HG02970 (cell line): ENCODE measurements at regions not wholly inside any gene's neighbourhood (a gene's known extent, or its start where the extent isn't known, plus 50 kb on each side); places are given as distances from the start of the nearest gene placed in this dataset.

Experiments
- ATAC-seq: cut with Tn5 transposase; IDR thresholded peaks from one replicate; pipeline ENCODE4 v1.9.1; 2021; ENCODE audit warnings: mild to moderate bottlenecking, moderate library complexity, moderate number of reproducible peaks; ENCODE audit not compliant: unreplicated experiment, low FRiP score

DNA sequence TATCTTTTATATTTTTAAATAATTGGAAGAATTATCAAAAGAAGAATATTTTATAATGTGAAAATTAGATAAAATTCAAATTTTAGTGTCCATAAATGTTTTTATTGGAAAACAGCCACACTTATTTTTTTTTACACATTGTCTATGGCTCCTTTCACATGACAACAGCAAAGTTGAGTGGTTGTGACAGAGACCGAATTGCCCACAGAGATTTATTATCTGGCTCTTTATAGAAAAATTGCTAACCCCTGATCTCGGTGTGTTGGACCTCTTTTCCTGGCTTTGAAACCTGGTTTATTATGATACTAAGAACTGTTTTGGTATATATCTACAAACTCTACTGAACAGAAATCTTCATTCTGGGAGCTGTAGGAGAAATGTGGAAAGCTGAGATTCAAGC is 269.1 kb upstream of the UMPS start:
- no peak for ATAC-seq

DNA sequence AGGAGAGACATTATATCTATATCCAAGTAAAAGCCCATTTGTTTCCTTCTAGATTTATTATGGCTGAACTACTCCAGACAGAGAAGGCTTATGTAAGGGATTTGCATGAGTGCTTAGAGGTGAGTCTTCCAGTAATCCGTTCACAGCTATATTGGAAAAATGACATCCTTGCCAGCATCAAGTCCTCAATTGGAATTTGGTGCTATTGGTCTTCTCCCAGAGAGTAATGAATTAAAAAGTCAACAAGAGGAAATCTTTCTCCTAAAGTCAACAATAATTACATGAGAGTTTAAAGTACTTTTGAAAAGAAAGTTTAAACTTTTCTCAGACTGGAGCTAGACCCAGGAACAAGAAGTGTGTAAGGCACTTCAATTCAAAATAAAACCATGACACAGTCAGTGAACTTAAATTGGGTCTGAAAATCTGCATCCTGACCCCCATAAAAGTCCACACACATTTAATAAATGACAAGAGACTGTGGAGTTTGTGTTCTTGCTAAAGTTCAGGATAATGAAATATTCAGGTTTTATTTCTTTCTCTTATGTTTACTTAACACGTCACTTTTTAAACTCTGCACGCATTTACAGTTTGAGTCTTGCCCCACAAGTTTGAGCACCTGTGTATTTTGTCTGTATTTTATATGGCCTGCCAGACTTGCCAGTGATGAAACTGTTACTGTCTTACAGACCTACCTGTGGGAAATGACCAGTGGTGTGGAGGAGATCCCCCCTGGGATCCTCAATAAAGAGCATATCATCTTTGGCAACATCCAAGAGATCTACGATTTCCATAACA is 268.2 kb upstream of the UMPS start:
- ATAC-seq = no peak

- ATAC-seq = no peak
These were observed 267.0 kb upstream of the UMPS start for GRCh38 chr3:124463234-124463633.

GRCh38 chr3:124467980-124468902 is 262.0 kb upstream of the UMPS start:
- ATAC-seq = no peak

DNA sequence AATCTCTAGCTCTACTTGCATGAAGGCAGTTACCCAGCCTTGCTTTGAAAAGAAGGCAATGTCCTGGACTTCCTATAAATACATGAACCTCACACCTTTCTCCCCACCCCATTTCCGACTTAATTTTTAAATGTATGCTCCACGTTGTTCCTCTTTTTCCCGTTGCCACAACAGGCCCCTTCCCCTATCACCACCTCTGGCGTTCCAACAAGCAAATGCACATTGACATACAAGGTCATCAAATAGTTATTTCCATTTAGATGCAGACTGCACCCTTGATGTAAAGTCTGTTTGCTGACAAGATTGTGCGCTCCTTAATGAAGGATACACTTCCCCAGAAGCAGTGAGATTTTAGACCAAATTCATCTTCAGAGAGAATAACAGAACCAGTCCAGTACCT is 260.7 kb upstream of the UMPS start:
- no peak for ATAC-seq

GRCh38 chr3:124478830-124479229 is 251.4 kb upstream of the UMPS start:
- no peak for ATAC-seq

DNA sequence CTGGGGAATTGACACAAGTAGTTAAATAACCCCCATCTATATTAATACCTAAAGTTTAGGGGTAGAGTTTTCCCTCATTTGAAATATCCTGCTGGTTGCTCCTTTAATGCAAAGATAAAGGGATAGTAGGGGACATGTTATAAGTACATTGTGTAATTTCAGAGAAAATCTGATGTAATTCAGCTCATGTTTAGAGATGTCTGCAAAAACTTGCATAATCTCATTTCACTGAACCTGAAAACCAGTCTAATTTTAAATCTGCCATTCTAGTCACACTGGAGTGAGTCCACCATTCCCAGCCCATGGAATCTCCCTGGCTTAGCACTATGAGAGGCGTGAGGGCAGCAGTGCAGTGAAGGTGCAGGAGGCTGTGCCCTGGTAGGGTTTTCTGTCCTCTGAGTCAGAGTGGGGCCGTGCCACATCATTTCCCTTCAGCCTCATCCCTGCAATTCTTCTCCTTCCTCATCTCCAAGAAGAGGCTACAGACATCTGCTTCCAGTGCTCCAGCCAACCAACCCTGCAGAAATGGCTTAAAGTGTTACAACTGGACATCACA is 246.3 kb upstream of the UMPS start:
- no peak for ATAC-seq

- ATAC-seq = no peak
These were observed 243.9 kb upstream of the UMPS start for GRCh38 chr3:124486324-124486723.

- no peak for ATAC-seq
These were observed 240.7 kb upstream of the UMPS start for GRCh38 chr3:124489506-124489905.

- ATAC-seq = no peak
These were observed 239.2 kb upstream of the UMPS start for GRCh38 chr3:124491098-124491497.

DNA sequence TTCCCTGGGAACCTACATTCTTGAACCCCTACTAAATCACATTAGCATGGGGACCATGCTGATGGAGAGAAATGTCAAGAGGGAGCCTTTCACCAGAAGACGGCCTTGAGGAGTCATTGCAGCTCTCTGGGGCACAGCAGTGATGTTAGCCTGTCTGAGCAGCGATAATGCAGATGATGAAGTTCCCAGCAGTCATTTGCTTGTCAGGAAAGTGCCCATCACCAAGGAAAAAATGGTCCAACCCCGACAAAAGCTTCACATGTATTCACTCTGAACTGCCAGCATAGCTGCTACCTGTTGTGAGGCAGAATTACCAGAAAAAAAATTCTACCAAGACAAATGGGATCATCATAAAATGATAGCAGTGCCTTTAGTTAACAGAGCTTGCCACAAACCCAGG is 238.4 kb upstream of the UMPS start:
- no peak for ATAC-seq

GRCh38 chr3:124492824-124493223 is 237.4 kb upstream of the UMPS start:
- ATAC-seq = no peak

DNA sequence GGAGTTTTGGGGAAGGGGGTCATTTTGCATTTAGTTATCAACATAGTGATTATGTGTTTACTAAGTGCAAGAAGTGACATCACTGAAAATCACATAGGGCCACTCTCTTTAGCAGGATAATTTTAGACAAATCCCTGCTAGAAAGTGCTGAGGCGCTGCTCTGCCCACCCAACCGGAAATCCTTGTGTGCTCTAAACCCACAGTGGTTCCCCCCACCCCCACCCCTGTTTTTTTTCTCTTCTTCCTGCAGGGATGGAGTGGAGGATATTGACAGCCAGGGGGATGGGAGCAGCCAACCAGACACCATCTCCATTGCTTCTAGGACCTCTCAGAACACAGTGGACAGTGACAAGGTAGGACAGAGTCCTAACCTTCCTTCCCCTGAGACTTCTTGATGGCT is 234.2 kb upstream of the UMPS start:
- no peak for ATAC-seq

- no peak for ATAC-seq
These were observed 232.8 kb upstream of the UMPS start for GRCh38 chr3:124497487-124497886.

DNA sequence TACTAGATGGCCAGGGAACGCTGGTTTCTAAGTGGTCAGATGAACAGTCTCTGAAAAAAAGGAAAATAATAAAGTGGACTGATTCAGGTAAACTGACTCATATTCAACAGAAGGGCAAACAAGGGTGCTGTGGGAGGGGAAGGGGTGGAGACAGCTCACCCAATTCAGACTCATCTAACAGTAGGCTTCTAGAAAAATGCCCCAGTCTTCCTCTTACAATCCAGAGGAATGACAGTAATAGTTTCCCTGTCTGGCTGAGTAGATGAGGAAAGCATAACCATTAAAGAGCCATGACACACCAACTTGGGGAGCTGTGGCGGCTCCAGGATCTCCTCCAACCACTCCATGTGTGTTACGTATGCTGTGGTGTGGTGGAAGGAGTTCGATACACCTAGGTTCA is 231.4 kb upstream of the UMPS start:
- no peak for ATAC-seq

GRCh38 chr3:124504332-124505059 is 225.8 kb upstream of the UMPS start:
- ATAC-seq = no peak

DNA sequence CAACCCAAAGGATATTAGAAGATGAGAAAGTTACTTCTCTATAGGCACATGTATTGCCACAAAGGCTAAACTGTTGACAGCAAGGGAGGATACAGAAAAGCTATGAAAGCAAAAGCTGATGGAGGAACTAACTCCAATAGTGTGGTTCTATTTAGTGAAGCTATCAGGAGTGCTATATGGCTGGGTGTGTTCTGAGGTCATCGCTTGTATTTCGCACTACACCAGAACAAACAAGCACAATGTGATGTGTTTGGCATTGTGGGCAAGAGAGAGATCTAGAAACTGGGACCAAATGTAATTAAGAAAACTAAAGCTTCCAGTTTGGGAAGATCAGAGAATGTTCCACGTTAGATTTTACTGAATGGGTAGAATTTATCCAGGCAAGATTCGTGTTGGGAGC is 220.4 kb upstream of the UMPS start:
- no peak for ATAC-seq

DNA sequence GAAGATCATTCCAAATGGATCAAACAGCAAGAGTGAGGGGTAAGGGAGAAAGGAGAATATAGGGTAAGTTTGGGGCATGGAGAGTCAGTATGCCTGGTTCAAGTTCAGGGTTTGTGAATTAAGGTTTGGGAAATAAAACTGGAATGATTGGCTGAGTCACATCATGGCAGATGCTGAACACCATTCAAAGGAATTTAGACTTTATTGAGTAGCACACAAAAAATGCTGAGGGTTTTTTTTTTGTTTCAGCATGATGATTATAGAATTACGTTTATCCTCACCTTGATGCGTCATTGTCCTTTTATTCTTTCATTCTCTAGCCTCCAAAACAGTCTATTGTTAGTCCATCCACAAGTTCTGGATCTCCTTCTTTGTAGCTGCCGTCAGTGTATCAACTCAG is 220.0 kb upstream of the UMPS start:
- ATAC-seq = no peak

GRCh38 chr3:124512881-124513609 is 217.2 kb upstream of the UMPS start:
- ATAC-seq = no peak

DNA sequence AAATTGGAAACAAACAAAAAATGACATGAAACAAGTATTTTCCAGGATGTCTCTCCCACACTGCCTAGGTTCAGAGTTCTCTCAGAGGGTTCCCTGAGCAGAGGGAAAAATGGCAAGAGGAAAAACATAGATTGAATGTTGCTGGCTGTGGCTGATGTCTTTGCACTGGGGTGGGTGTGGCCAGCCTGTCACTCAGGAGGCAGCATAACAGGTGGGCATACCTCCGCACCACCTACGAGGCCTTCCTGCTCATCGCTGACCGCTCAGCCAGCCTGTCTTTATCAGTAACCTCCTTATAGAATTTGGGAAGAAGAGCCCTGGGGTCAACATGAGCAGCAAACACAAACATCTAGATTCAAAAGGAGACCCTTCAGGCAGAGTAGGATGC is 216.6 kb upstream of the UMPS start:
- no peak for ATAC-seq
